ENCODE measurements at regions not wholly inside any gene's neighbourhood (a gene's known extent, or its start where the extent isn't known, plus 50 kb on each side); places are given as distances from the start of the nearest gene placed in this dataset.
A peak's percentile ranks its signal among the peaks of the same experiment; 100 is the strongest.

GRCh38 chr5:158226496-158226895, 367.6 kb upstream of the CLINT1 start:
- Histone ChIP-seq H3K9me3 (no peaks in the 10 kb centered on the region), H3K4me1 (no peaks in the 10 kb centered on the region), H3K27ac (no peak overlapping the region), H3K36me3 (no peaks in the 10 kb centered on the region), H3K4me3 (no peak overlapping the region), H3K27me3 (no peaks in the 10 kb centered on the region)
- TF ChIP-seq POLR2A (IDR thresholded peaks at IDR 0.05): no peak
- no peak for TF ChIP-seq CTCF (IDR thresholded peaks at IDR 0.05)
- intact Hi-C loops (cut with DNase I): no loop called here
- DNase-seq: no peak
- WGBS (ENCODE audit: insufficient coverage, low coverage, low lambda C conversion rate, missing lambda C conversion rate): 83% methylated on average over 4 of the region's 5 CpGs
- ATAC-seq: no peak

- no peak for TF ChIP-seq POLR2A (IDR thresholded peaks at IDR 0.05)
- no peak for TF ChIP-seq CTCF (IDR thresholded peaks at IDR 0.05)
- no peaks in the 10 kb centered on the region for H3K9me3 ChIP-seq
- H3K27me3 ChIP-seq: no peaks in the 10 kb centered on the region
- 38% methylated on average over 2 of the region's 2 CpGs for WGBS (ENCODE audit: insufficient coverage, low coverage, low lambda C conversion rate, missing lambda C conversion rate)
- no peaks in the 10 kb centered on the region for H3K36me3 ChIP-seq
- no peak for DNase-seq
- no peak overlapping the region for H3K27ac ChIP-seq
- H3K4me1 ChIP-seq: no peaks in the 10 kb centered on the region
- ATAC-seq: peak; percentile 47 to 83 (median 76)
- intact Hi-C loops (cut with DNase I): no loop called here
- no peak overlapping the region for H3K4me3 ChIP-seq
Measured at GRCh38 chr5:158224253-158224652, 365.3 kb upstream of the CLINT1 start.

- H3K9me3 ChIP-seq: no peaks in the 10 kb centered on the region
- TF ChIP-seq POLR2A (IDR thresholded peaks at IDR 0.05) (no peak), CTCF (IDR thresholded peaks at IDR 0.05) (no peak)
- H3K4me1 ChIP-seq: no peaks in the 10 kb centered on the region
- no peak for DNase-seq
- H3K27ac ChIP-seq: no peak overlapping the region
- intact Hi-C loops (cut with DNase I): no loop called here
- H3K27me3 ChIP-seq: no peaks in the 10 kb centered on the region
- H3K36me3 ChIP-seq: no peaks in the 10 kb centered on the region
- 76% methylated on average over 3 of the region's 7 CpGs for WGBS (ENCODE audit: insufficient coverage, low coverage, low lambda C conversion rate, missing lambda C conversion rate)
- ATAC-seq: no peak
- H3K4me3 ChIP-seq: no peak overlapping the region
Measured at GRCh38 chr5:158223054-158223600, 364.2 kb upstream of the CLINT1 start.

- H3K4me3 ChIP-seq: no peak overlapping the region
- H3K9me3 ChIP-seq: no peaks in the 10 kb centered on the region
- DNase-seq (no peak), ATAC-seq (peak in 1 of 4 donors; percentile 43)
- WGBS (ENCODE audit: insufficient coverage, low coverage, low lambda C conversion rate, missing lambda C conversion rate): 60% methylated on average over 3 of the region's 3 CpGs
- no peak overlapping the region for H3K27ac ChIP-seq
- intact Hi-C loops (cut with DNase I): no loop called here
- H3K27me3 ChIP-seq: no peaks in the 10 kb centered on the region
- no peaks in the 10 kb centered on the region for H3K36me3 ChIP-seq
- H3K4me1 ChIP-seq: no peaks in the 10 kb centered on the region
- TF ChIP-seq CTCF (IDR thresholded peaks at IDR 0.05): no peak
- TF ChIP-seq POLR2A (IDR thresholded peaks at IDR 0.05): no peak
Measured at GRCh38 chr5:158212917-158213316, 354.0 kb upstream of the CLINT1 start.

GRCh38 chr5:158212237-158212636, 353.3 kb upstream of the CLINT1 start:
- no peak for TF ChIP-seq POLR2A (IDR thresholded peaks at IDR 0.05)
- TF ChIP-seq CTCF (IDR thresholded peaks at IDR 0.05): no peak
- H3K36me3 ChIP-seq: no peaks in the 10 kb centered on the region
- no peak for DNase-seq
- no peak overlapping the region for H3K4me3 ChIP-seq
- intact Hi-C loops (cut with DNase I): no loop called here
- 57% methylated on average over 2 of the region's 2 CpGs for WGBS (ENCODE audit: insufficient coverage, low coverage, low lambda C conversion rate, missing lambda C conversion rate)
- no peaks in the 10 kb centered on the region for H3K4me1 ChIP-seq
- no peak overlapping the region for H3K27ac ChIP-seq
- no peaks in the 10 kb centered on the region for H3K27me3 ChIP-seq
- ATAC-seq: no peak
- no peaks in the 10 kb centered on the region for H3K9me3 ChIP-seq
